Neural cell (in vitro differentiated cells): ENCODE measurements at regions not wholly inside any gene's neighbourhood (a gene's known extent, or its start where the extent isn't known, plus 50 kb on each side); places are given as distances from the start of the nearest gene placed in this dataset.

Source experiments
- H2AFZ ChIP-seq: fragments of 200-600, 300-800 bp; sonication (generic), shearing (Covaris generic); 2 replicates; pipeline ENCODE4 v1.6.0; 2014; ENCODE audit warnings: low read depth, mild to moderate bottlenecking, antibody characterized with exemption, low read length, moderate library complexity
- H3F3A ChIP-seq: fragments of 200-600 bp; shearing (Covaris generic); 2 replicates; pipeline ENCODE4 v1.6.1; 2016; ENCODE audit warnings: mild to moderate bottlenecking, moderate library complexity, mixed read lengths, antibody characterized with exemption, low read length; ENCODE audit not compliant: insufficient read depth, poor library complexity, severe bottlenecking
- H3K27ac ChIP-seq: fragments of 200-600, 300-800 bp; sonication (generic), shearing (Covaris generic); 2 replicates; pipeline ENCODE4 v1.5.1; 2014; ENCODE audit warnings: mild to moderate bottlenecking, low read length, moderate library complexity
- H3K27me3 ChIP-seq: fragments of 300-800, 200-600 bp; sonication (generic), shearing (Covaris generic); 2 replicates; pipeline ENCODE4 v1.6.0; 2014; ENCODE audit warnings: mild to moderate bottlenecking, low read depth, low read length, moderate library complexity; ENCODE audit not compliant: insufficient read depth
- H3K36me3 ChIP-seq: fragments of 300-800, 200-600 bp; sonication (generic), shearing (Covaris generic); 2 replicates; pipeline ENCODE4 v1.5.1; 2014; ENCODE audit warnings: mild to moderate bottlenecking, antibody characterized with exemption, low read length, moderate library complexity; ENCODE audit not compliant: insufficient read depth
- H3K4me2 ChIP-seq: fragments of 300-800, 200-600 bp; sonication (generic), shearing (Covaris generic); 2 replicates; pipeline ENCODE4 v1.6.0; 2014; ENCODE audit warnings: mild to moderate bottlenecking, low read length
- H3K4me3 ChIP-seq: fragments of 300-800, 200-600 bp; sonication (generic), shearing (Covaris generic); 2 replicates; pipeline ENCODE4 v1.5.1; 2014; ENCODE audit warnings: mild to moderate bottlenecking, low read length, moderate library complexity
- H3K79me2 ChIP-seq: fragments of 200-600 bp; shearing (Covaris generic); replicated peaks from 2 replicates; pipeline ENCODE4 v1.6.0; 2014; ENCODE audit warnings: mild to moderate bottlenecking, low read length, moderate library complexity; ENCODE audit not compliant: insufficient read depth
- H3K9ac ChIP-seq: fragments of 300-800, 200-600 bp; sonication (generic), shearing (Covaris generic); 2 replicates; pipeline ENCODE4 v1.6.1; 2016; ENCODE audit warnings: mild to moderate bottlenecking, low read length, mixed read lengths
- H3K9me2 ChIP-seq: fragments of 200-600 bp; shearing (Covaris generic); 2 replicates; pipeline ENCODE4 v1.6.1; 2016; ENCODE audit warnings: mild to moderate bottlenecking, low read length, mixed read lengths; ENCODE audit not compliant: insufficient read depth
- H3K9me3 ChIP-seq: fragments of 200-600, 300-800 bp; sonication (generic), shearing (Covaris generic); 2 replicates; pipeline ENCODE4 v1.6.1; 2016; ENCODE audit warnings: mild to moderate bottlenecking, mixed run types, low read length, moderate library complexity, mixed read lengths
- H4K20me1 ChIP-seq: fragments of 200-600 bp; shearing (Covaris generic); 2 replicates; pipeline ENCODE4 v1.6.1; 2016; ENCODE audit warnings: mild to moderate bottlenecking, mixed run types; ENCODE audit not compliant: insufficient read depth
- EP300 ChIP-seq: fragments of 450-650 bp; conservative IDR thresholded peaks from 2 replicates; pipeline ENCODE4 v1.6.1; 2014; ENCODE audit warnings: antibody characterized with exemption, mild to moderate bottlenecking, moderate library complexity; ENCODE audit not compliant: poor library complexity, severe bottlenecking
- EZH2 ChIP-seq: fragments of 200-600, 300-800 bp; shearing (Covaris generic), sonication (generic); IDR thresholded peaks from 2 replicates; pipeline ENCODE4 v1.6.1; 2014; ENCODE audit warnings: antibody characterized with exemption, low read length, borderline replicate concordance, mild to moderate bottlenecking; ENCODE audit not compliant: insufficient read depth, poor library complexity, severe bottlenecking
- MXI1 ChIP-seq: fragments of 450-650 bp; conservative IDR thresholded peaks from 2 replicates; pipeline ENCODE4 v1.6.1; 2014; ENCODE audit warnings: antibody characterized with exemption, mild to moderate bottlenecking; ENCODE audit not compliant: poor library complexity, severe bottlenecking
- POLR2AphosphoS5 ChIP-seq: IDR thresholded peaks from 2 replicates; pipeline ENCODE4 v1.6.1; 2012
- RAD21 ChIP-seq: fragments of 450-650 bp; conservative IDR thresholded peaks from 2 replicates; pipeline ENCODE4 v1.6.1; 2014; ENCODE audit warnings: antibody characterized with exemption, mild to moderate bottlenecking, moderate library complexity
- SMC3 ChIP-seq: fragments of 450-650 bp; conservative IDR thresholded peaks from 2 replicates; pipeline ENCODE4 v1.6.1; 2014; ENCODE audit warnings: antibody characterized with exemption, mild to moderate bottlenecking, moderate library complexity; ENCODE audit not compliant: poor library complexity
- TAF1 ChIP-seq: IDR thresholded peaks from 2 replicates; pipeline ENCODE4 v1.6.1; 2012; ENCODE audit warnings: low read depth
- TF ChIP-seq, protein P1 (sequence below): fragments of 450-650 bp; IDR thresholded peaks from 2 replicates; pipeline ENCODE4 v1.5.1; 2014; ENCODE audit warnings: antibody characterized with exemption, mild to moderate bottlenecking, moderate library complexity; ENCODE audit not compliant: poor library complexity, severe bottlenecking
- TF ChIP-seq, protein P2 (sequence below): IDR thresholded peaks from 2 replicates; pipeline ENCODE4 v1.6.1; 2012; ENCODE audit warnings: borderline replicate concordance

DNA sequence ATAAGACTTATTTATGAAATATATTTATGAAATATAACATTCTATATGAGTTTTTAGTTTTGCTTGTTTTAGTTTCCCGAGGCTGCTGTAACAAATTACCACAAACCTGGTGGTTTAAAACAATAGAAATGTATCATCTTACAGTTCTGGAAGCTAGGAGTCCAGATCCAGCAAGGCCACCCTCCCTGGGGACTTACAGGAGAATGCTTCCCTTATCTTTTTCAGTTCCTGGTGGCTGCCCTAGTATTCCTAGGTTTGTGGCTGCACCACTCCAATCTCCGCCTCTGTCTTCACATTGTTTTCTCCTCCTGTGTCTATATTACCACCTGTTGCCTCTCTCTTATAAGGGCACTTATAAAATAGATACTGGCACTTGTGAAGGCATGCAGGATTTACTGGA is 877.8 kb downstream of the TUSC7 start:
- Histone ChIP-seq H2AFZ (no peak overlapping the region), H3K9me2 (no peaks in the 10 kb centered on the region), H3K79me2 (no peaks in the 10 kb centered on the region), H3K36me3 (no peaks in the 10 kb centered on the region), H3K4me3 (no peak overlapping the region), H3F3A (no peaks in the 10 kb centered on the region), H3K27ac (no peak overlapping the region), H3K4me2 (no peak overlapping the region), H4K20me1 (no peaks in the 10 kb centered on the region), H3K9me3 (no peaks in the 10 kb centered on the region), H3K27me3 (no peaks in the 10 kb centered on the region), H3K9ac (no peak overlapping the region)
- TF ChIP-seq, protein P1, sequence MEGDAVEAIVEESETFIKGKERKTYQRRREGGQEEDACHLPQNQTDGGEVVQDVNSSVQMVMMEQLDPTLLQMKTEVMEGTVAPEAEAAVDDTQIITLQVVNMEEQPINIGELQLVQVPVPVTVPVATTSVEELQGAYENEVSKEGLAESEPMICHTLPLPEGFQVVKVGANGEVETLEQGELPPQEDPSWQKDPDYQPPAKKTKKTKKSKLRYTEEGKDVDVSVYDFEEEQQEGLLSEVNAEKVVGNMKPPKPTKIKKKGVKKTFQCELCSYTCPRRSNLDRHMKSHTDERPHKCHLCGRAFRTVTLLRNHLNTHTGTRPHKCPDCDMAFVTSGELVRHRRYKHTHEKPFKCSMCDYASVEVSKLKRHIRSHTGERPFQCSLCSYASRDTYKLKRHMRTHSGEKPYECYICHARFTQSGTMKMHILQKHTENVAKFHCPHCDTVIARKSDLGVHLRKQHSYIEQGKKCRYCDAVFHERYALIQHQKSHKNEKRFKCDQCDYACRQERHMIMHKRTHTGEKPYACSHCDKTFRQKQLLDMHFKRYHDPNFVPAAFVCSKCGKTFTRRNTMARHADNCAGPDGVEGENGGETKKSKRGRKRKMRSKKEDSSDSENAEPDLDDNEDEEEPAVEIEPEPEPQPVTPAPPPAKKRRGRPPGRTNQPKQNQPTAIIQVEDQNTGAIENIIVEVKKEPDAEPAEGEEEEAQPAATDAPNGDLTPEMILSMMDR = no peak

DNA sequence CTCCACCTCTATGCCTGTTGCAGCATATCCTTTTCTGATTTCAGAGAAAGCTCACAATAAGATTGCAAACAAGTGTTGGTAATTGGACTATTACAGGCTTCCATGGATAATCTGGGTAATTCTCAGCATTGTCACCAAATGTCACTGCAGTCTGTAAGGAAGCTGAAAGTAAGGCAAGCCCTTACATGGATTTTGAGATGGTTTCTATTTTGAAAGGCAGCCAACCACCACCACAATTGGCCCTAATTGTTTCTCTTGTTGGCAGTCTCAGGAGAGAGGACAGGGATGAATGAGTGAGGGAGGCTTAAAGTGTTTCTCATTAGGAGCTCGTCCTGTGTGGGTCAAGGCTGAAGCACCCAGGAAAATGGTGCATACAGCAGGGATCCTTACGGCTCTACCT is 879.9 kb downstream of the TUSC7 start:
- Histone ChIP-seq H3K9me2 (no peaks in the 10 kb centered on the region), H3K4me2 (no peak overlapping the region), H3K36me3 (no peaks in the 10 kb centered on the region), H4K20me1 (no peaks in the 10 kb centered on the region), H3K4me3 (peak overlapping the region; percentile 37), H3K9me3 (no peaks in the 10 kb centered on the region), H3K27me3 (no peaks in the 10 kb centered on the region), H3K79me2 (no peaks in the 10 kb centered on the region), H3K27ac (peak overlapping the region; percentile 30), H2AFZ (no peak overlapping the region), H3F3A (no peaks in the 10 kb centered on the region), H3K9ac (no peak overlapping the region)
- TF ChIP-seq EP300 = peak; percentile 72
- peak; percentile 81 for TF ChIP-seq POLR2AphosphoS5
- no peak for TF ChIP-seq MXI1
- TF ChIP-seq, protein P2, sequence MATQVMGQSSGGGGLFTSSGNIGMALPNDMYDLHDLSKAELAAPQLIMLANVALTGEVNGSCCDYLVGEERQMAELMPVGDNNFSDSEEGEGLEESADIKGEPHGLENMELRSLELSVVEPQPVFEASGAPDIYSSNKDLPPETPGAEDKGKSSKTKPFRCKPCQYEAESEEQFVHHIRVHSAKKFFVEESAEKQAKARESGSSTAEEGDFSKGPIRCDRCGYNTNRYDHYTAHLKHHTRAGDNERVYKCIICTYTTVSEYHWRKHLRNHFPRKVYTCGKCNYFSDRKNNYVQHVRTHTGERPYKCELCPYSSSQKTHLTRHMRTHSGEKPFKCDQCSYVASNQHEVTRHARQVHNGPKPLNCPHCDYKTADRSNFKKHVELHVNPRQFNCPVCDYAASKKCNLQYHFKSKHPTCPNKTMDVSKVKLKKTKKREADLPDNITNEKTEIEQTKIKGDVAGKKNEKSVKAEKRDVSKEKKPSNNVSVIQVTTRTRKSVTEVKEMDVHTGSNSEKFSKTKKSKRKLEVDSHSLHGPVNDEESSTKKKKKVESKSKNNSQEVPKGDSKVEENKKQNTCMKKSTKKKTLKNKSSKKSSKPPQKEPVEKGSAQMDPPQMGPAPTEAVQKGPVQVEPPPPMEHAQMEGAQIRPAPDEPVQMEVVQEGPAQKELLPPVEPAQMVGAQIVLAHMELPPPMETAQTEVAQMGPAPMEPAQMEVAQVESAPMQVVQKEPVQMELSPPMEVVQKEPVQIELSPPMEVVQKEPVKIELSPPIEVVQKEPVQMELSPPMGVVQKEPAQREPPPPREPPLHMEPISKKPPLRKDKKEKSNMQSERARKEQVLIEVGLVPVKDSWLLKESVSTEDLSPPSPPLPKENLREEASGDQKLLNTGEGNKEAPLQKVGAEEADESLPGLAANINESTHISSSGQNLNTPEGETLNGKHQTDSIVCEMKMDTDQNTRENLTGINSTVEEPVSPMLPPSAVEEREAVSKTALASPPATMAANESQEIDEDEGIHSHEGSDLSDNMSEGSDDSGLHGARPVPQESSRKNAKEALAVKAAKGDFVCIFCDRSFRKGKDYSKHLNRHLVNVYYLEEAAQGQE = peak; percentile 77
- no peak for TF ChIP-seq TAF1
- peak; percentile 47 for TF ChIP-seq SMC3
- TF ChIP-seq EZH2 = no peak
- TF ChIP-seq, protein P1 = peak; percentile 44
- TF ChIP-seq RAD21 = peak; percentile 57
